Endothelial cell of umbilical vein (primary cell): ENCODE measurements at regions not wholly inside any gene's neighbourhood (a gene's known extent, or its start where the extent isn't known, plus 50 kb on each side); places are given as distances from the start of the nearest gene placed in this dataset.

Source experiments
- BruUV-seq: library from RNA; stranded (reverse); fragments of 400-500 nt; replicated peaks from 2 replicates; lab custom pipeline; 2021; lab: Mats Ljungman, UMichigan
- CTCF ChIA-PET: fragments of 300-600, 350-600 bp; sonication (Branson Sonifier 250); formaldehyde crosslinking; loops from one replicate; lab custom pipeline; 2021; ENCODE audit warnings: antibody characterized with exemption, inconsistent platforms; lab: Charles Lee
- POLR2A ChIA-PET: fragments of 300-600, 350-600 bp; sonication (Branson Sonifier 250); formaldehyde crosslinking; loops from one replicate; lab custom pipeline; 2021; ENCODE audit warnings: antibody characterized with exemption, inconsistent platforms; lab: Charles Lee
- DNase-seq: peaks from one replicate; pipeline ENCODE4 v3.0.0-alpha.2; 2011; ENCODE audit warnings: low read depth, low spot score
- FAIRE-seq: peaks from 2 replicates; lab custom pipeline; 2011; peaks lifted over from hg19 to GRCh38; lab: Jason Lieb, UNC
- H2AFZ ChIP-seq: 2 replicates; pipeline ENCODE4 v1.6.0; 2012; ENCODE audit warnings: low read depth, low read length, control low read depth, inconsistent platforms
- H3K27ac ChIP-seq: 2 replicates; pipeline ENCODE4 v1.5.1; 2011; ENCODE audit warnings: low read depth, mild to moderate bottlenecking, control low read depth, low read length, moderate library complexity; ENCODE audit not compliant: insufficient read depth
- H3K27me3 ChIP-seq, 2 experiments: 2 replicates each; pipeline versions ENCODE4 v1.6.0 to v1.6.1; 2011; ENCODE audit warnings: low read length in 2 of 2, mixed read lengths in 1 of 2; ENCODE audit not compliant: control insufficient read depth in 2 of 2, insufficient read depth in 2 of 2
- H3K36me3 ChIP-seq, 2 experiments: 2 replicates in 1 of 2; 3 replicates in 1 of 2; pipeline ENCODE4 v1.5.1; 2011; ENCODE audit warnings: low read length in 2 of 2, mild to moderate bottlenecking in 1 of 2, moderate library complexity in 1 of 2; ENCODE audit not compliant: control insufficient read depth in 2 of 2, insufficient read depth in 2 of 2; ENCODE audit errors: extremely low read depth in 1 of 2
- H3K4me1 ChIP-seq: 3 replicates; pipeline ENCODE4 v1.5.1; 2011; ENCODE audit warnings: mild to moderate bottlenecking, low read length; ENCODE audit not compliant: control insufficient read depth, insufficient read depth; ENCODE audit errors: extremely low read depth
- H3K4me2 ChIP-seq: 2 replicates; pipeline ENCODE4 v1.6.1; 2011; ENCODE audit warnings: low read length, control low read depth, mixed read lengths; ENCODE audit not compliant: insufficient read depth
- H3K4me3 ChIP-seq, 3 experiments: fragments of 200-600 bp in 1 of 3; sonication (generic), shearing (Covaris generic) in 1 of 3; replicated peaks in 1 of 3; 2 replicates each; pipeline ENCODE4 v1.5.1; 2011 to 2016; ENCODE audit warnings: control low read depth in 3 of 3, low read length in 3 of 3, mild to moderate bottlenecking in 2 of 3, inconsistent platforms in 1 of 3, low read depth in 1 of 3, moderate library complexity in 1 of 3; ENCODE audit not compliant: insufficient read depth in 1 of 3
- H3K79me2 ChIP-seq: 2 replicates; pipeline ENCODE4 v1.6.0; 2012; ENCODE audit warnings: low read length, inconsistent platforms; ENCODE audit not compliant: control insufficient read depth, insufficient read depth
- H3K9ac ChIP-seq: replicated peaks from 2 replicates; pipeline ENCODE3; 2011; ENCODE audit warnings: low read length, control low read depth; ENCODE audit not compliant: insufficient read depth; ENCODE audit errors: extremely low read depth
- H3K9me1 ChIP-seq: replicated peaks from 3 replicates; pipeline ENCODE4 v1.6.0; 2011; ENCODE audit warnings: mild to moderate bottlenecking, low read length; ENCODE audit not compliant: control insufficient read depth, insufficient read depth; ENCODE audit errors: extremely low read depth
- H3K9me3 ChIP-seq: replicated peaks from 2 replicates; pipeline ENCODE4 v1.5.1; 2012; ENCODE audit warnings: low read length, inconsistent platforms; ENCODE audit not compliant: control insufficient read depth, insufficient read depth
- H4K20me1 ChIP-seq: replicated peaks from 2 replicates; pipeline ENCODE3; 2011; ENCODE audit warnings: mild to moderate bottlenecking, low read length; ENCODE audit not compliant: control insufficient read depth, insufficient read depth; ENCODE audit errors: extremely low read depth
- EZH2 ChIP-seq: IDR thresholded peaks from 2 replicates; pipeline ENCODE4 v1.6.1; 2012; ENCODE audit warnings: borderline replicate concordance, low read depth, mild to moderate bottlenecking, moderate library complexity, low read length, inconsistent platforms; ENCODE audit not compliant: severe bottlenecking
- FOS ChIP-seq: IDR thresholded peaks from 2 replicates; pipeline ENCODE4 v1.6.1; 2011; ENCODE audit warnings: mild to moderate bottlenecking, low read length, moderate library complexity, borderline replicate concordance; ENCODE audit not compliant: insufficient read depth
- GATA2 ChIP-seq: IDR thresholded peaks from 2 replicates; pipeline ENCODE4 v1.7.0; 2011; ENCODE audit warnings: low read depth, mild to moderate bottlenecking, moderate library complexity, mixed read lengths, low read length; ENCODE audit not compliant: insufficient read length, insufficient read depth
- JUN ChIP-seq: IDR thresholded peaks from 2 replicates; pipeline ENCODE4 v1.6.1; 2011; ENCODE audit warnings: borderline replicate concordance, low read depth; ENCODE audit not compliant: insufficient read length, insufficient read depth
- MYC ChIP-seq: IDR thresholded peaks from one replicate; pipeline ENCODE4 v1.6.1; 2011; ENCODE audit warnings: mild to moderate bottlenecking, low read depth, low read length
- POLR2A ChIP-seq: IDR thresholded peaks from 2 replicates; pipeline ENCODE4 v1.6.1; 2012; ENCODE audit warnings: low read depth, mild to moderate bottlenecking, control low read depth, low read length
- POLR2AphosphoS5 ChIP-seq: IDR thresholded peaks from 2 replicates; pipeline ENCODE4 v1.6.1; 2012; ENCODE audit warnings: low read depth, mild to moderate bottlenecking, control low read depth, low read length, moderate library complexity; ENCODE audit not compliant: insufficient read depth
- dilution Hi-C: fragments of 300-500 bp; cut with MboI; formaldehyde crosslinking; loops from one replicate; pipeline ENCODE4 v1.15.0; 2019; ENCODE audit warnings: low sequenced_read_pairs; ENCODE audit not compliant: extremely low pct_ligation_motif_present
- intact Hi-C: fragments of 100-400 bp; cut with micrococcal nuclease; formaldehyde crosslinking; loops from one replicate; pipeline ENCODE4 v1.10.0; 2022
- TF ChIP-seq, protein P1 (sequence below), 2 donors: IDR thresholded peaks; 1 replicate in 1 of 2; 2 replicates in 1 of 2; pipeline ENCODE4 v1.5.1; 2011; ENCODE audit warnings: low read length in 2 of 2, mild to moderate bottlenecking in 2 of 2, moderate library complexity in 2 of 2, control low read depth in 1 of 2, inconsistent platforms in 1 of 2, low read depth in 1 of 2; ENCODE audit not compliant: insufficient read depth in 1 of 2; ENCODE audit errors: extremely low read depth in 1 of 2
- TF ChIP-seq, protein P2 (sequence below): IDR thresholded peaks from 2 replicates; pipeline ENCODE4 v1.6.1; 2011; ENCODE audit not compliant: insufficient read depth, insufficient read length

DNA sequence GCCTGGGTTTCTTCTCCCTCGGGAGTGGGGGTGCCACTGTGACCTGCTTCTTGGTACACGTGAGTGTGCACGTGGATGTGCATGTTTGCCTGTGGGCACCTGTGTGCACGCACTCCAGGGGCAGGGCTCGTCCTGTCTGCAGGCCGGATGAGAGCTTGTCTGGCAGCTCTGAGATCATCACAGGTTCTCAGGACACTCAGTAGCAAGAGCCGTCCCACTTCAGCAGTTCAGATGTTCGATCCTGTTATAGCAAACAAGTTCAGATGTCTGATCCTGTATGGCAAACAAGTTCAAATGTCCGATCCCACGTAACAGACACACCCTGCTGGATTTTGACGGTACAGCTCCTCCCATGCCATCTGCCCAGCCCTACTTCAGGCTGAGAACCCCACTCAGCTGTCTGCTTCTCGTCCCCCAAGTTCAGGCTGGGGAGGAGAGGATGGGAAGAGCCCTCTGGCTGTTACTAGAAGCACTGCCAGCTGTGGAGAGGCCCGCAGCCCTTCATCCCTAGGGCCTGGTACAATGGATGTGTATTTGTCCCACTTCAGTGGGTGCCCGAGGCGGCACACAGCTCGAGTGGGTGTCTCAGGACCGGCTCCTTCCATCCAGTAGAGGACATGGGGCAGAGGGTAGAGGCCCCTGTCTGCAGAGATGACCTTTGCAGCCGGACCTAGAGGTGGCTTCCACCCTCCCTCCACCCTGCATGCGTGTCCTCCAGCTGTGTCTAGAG is 1126.9 kb downstream of the BRD1 start:
- H3K4me3 ChIP-seq: no peak overlapping the region
- no peaks in the 10 kb centered on the region for H4K20me1 ChIP-seq
- no peak for DNase-seq
- no peaks in the 10 kb centered on the region for H3K27me3 ChIP-seq
- no peaks in the 10 kb centered on the region for H3K79me2 ChIP-seq
- H2AFZ ChIP-seq: no peak overlapping the region
- H3K9me3 ChIP-seq: peaks cover 12% of the 10 kb centered on the region
- no peaks in the 10 kb centered on the region for H3K36me3 ChIP-seq
- no peaks in the 10 kb centered on the region for H3K4me1 ChIP-seq
- CTCF ChIA-PET: no interaction called here
- no peak overlapping the region for H3K9ac ChIP-seq
- FAIRE-seq: no peak
- dilution Hi-C loops (no loop called here), intact Hi-C loops (no loop called here)
- H3K9me1 ChIP-seq: no peaks in the 10 kb centered on the region
- H3K27ac ChIP-seq: no peak overlapping the region
- H3K4me2 ChIP-seq: no peak overlapping the region
- POLR2A ChIA-PET: no interaction called here
- TF ChIP-seq POLR2A: no peak
- no TSS peak for BruUV-seq

DNA sequence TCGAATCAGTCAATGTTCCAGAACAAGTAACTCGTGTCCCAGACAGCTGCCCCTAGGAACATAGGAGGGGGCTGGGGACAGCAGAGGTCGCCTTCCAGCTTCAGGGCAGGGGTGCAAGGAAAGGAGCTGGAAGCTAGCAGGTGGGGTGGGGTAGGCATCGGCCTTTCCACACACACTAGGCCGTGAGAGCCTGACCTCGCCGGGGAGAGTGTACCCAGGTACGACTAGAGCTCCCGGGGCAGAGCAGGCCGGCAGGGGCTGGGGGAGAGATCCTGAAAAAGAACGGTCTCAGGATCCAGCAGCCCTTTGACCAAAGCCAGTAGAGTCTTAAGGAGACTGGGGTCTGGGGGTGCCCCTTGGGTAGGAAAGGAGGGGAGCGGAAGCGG is 1127.5 kb downstream of the BRD1 start:
- Histone ChIP-seq H3K27me3 (no peaks in the 10 kb centered on the region), H2AFZ (no peak overlapping the region), H3K4me3 (no peak overlapping the region), H3K79me2 (no peaks in the 10 kb centered on the region), H3K27ac (no peak overlapping the region), H3K9ac (no peak overlapping the region), H4K20me1 (no peaks in the 10 kb centered on the region), H3K9me1 (no peaks in the 10 kb centered on the region), H3K36me3 (no peaks in the 10 kb centered on the region), H3K9me3 (peaks cover 15% of the 10 kb centered on the region), H3K4me1 (no peaks in the 10 kb centered on the region), H3K4me2 (no peak overlapping the region)
- no peak for TF ChIP-seq FOS
- TF ChIP-seq EZH2: no peak
- TF ChIP-seq POLR2AphosphoS5: no peak
- TF ChIP-seq GATA2: no peak
- no peak for TF ChIP-seq MYC
- TF ChIP-seq, protein P1, sequence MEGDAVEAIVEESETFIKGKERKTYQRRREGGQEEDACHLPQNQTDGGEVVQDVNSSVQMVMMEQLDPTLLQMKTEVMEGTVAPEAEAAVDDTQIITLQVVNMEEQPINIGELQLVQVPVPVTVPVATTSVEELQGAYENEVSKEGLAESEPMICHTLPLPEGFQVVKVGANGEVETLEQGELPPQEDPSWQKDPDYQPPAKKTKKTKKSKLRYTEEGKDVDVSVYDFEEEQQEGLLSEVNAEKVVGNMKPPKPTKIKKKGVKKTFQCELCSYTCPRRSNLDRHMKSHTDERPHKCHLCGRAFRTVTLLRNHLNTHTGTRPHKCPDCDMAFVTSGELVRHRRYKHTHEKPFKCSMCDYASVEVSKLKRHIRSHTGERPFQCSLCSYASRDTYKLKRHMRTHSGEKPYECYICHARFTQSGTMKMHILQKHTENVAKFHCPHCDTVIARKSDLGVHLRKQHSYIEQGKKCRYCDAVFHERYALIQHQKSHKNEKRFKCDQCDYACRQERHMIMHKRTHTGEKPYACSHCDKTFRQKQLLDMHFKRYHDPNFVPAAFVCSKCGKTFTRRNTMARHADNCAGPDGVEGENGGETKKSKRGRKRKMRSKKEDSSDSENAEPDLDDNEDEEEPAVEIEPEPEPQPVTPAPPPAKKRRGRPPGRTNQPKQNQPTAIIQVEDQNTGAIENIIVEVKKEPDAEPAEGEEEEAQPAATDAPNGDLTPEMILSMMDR (IDR thresholded peaks at IDR 0.05; ENCODE audit: extremely low read depth in 1 of 2, insufficient read depth in 1 of 2, low read depth in 1 of 2, low read length in 2 of 2): no peak
- TF ChIP-seq, protein P2, sequence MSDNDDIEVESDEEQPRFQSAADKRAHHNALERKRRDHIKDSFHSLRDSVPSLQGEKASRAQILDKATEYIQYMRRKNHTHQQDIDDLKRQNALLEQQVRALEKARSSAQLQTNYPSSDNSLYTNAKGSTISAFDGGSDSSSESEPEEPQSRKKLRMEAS: no peak
- TF ChIP-seq POLR2A: no peak
- no peak for TF ChIP-seq JUN
- dilution Hi-C loops (no loop called here), intact Hi-C loops (no loop called here)
- CTCF ChIA-PET: no interaction called here
- FAIRE-seq: no peak
- BruUV-seq: no TSS peak
- POLR2A ChIA-PET: interaction anchor here (0.6 kb wide), 1 partner anchor 265 kb away, joined by 11 read pairs; no protein-coding TSS in a partner anchor
- DNase-seq: no peak
